ENCODE measurements at regions not wholly inside any gene's neighbourhood (a gene's known extent, or its start where the extent isn't known, plus 50 kb on each side); places are given as distances from the start of the nearest gene placed in this dataset.

- TF ChIP-seq POLR2AphosphoS5 (IDR thresholded peaks at IDR 0.05; ENCODE audit: low read depth) (no peak), GABPA (IDR thresholded peaks at IDR 0.05; ENCODE audit: low read depth) (no peak), SPI1 (IDR thresholded peaks at IDR 0.05; ENCODE audit: borderline replicate concordance, low read depth) (no peak)
- TF ChIP-seq, protein P1, sequence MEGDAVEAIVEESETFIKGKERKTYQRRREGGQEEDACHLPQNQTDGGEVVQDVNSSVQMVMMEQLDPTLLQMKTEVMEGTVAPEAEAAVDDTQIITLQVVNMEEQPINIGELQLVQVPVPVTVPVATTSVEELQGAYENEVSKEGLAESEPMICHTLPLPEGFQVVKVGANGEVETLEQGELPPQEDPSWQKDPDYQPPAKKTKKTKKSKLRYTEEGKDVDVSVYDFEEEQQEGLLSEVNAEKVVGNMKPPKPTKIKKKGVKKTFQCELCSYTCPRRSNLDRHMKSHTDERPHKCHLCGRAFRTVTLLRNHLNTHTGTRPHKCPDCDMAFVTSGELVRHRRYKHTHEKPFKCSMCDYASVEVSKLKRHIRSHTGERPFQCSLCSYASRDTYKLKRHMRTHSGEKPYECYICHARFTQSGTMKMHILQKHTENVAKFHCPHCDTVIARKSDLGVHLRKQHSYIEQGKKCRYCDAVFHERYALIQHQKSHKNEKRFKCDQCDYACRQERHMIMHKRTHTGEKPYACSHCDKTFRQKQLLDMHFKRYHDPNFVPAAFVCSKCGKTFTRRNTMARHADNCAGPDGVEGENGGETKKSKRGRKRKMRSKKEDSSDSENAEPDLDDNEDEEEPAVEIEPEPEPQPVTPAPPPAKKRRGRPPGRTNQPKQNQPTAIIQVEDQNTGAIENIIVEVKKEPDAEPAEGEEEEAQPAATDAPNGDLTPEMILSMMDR (IDR thresholded peaks at IDR 0.05; ENCODE audit: insufficient read depth, low read length): no peak
- TF ChIP-seq, protein P2, sequence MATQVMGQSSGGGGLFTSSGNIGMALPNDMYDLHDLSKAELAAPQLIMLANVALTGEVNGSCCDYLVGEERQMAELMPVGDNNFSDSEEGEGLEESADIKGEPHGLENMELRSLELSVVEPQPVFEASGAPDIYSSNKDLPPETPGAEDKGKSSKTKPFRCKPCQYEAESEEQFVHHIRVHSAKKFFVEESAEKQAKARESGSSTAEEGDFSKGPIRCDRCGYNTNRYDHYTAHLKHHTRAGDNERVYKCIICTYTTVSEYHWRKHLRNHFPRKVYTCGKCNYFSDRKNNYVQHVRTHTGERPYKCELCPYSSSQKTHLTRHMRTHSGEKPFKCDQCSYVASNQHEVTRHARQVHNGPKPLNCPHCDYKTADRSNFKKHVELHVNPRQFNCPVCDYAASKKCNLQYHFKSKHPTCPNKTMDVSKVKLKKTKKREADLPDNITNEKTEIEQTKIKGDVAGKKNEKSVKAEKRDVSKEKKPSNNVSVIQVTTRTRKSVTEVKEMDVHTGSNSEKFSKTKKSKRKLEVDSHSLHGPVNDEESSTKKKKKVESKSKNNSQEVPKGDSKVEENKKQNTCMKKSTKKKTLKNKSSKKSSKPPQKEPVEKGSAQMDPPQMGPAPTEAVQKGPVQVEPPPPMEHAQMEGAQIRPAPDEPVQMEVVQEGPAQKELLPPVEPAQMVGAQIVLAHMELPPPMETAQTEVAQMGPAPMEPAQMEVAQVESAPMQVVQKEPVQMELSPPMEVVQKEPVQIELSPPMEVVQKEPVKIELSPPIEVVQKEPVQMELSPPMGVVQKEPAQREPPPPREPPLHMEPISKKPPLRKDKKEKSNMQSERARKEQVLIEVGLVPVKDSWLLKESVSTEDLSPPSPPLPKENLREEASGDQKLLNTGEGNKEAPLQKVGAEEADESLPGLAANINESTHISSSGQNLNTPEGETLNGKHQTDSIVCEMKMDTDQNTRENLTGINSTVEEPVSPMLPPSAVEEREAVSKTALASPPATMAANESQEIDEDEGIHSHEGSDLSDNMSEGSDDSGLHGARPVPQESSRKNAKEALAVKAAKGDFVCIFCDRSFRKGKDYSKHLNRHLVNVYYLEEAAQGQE (IDR thresholded peaks at IDR 0.05; ENCODE audit: insufficient replicate concordance, low read depth): no peak
- no peak for DNase-seq (ENCODE audit: low read depth in 1 of 2, low spot score in 1 of 2)
- H3K27ac ChIP-seq (replicated peaks): no peak overlapping the region
- peaks cover 3% of the 10 kb centered on the region for H3K27me3 ChIP-seq (ENCODE audit: insufficient read depth, poor library complexity, severe bottlenecking)
- H3K4me3 ChIP-seq (replicated peaks; ENCODE audit: insufficient read depth, low read length): no peak overlapping the region
Measured at GRCh38 chr11:72519220-72519881, 85.0 kb upstream of the CLPB start.

GRCh38 chr11:72514331-72514730, 80.0 kb upstream of the CLPB start:
- no peak for DNase-seq (ENCODE audit: low read depth in 1 of 2, low spot score in 1 of 2)
- TF ChIP-seq, protein P1 (IDR thresholded peaks at IDR 0.05; ENCODE audit: insufficient read depth, low read length): no peak
- TF ChIP-seq, protein P2 (IDR thresholded peaks at IDR 0.05; ENCODE audit: insufficient replicate concordance, low read depth): no peak
- TF ChIP-seq GABPA (IDR thresholded peaks at IDR 0.05; ENCODE audit: low read depth): no peak
- TF ChIP-seq POLR2AphosphoS5 (IDR thresholded peaks at IDR 0.05; ENCODE audit: low read depth): no peak
- no peak for TF ChIP-seq SPI1 (IDR thresholded peaks at IDR 0.05; ENCODE audit: borderline replicate concordance, low read depth)
- Histone ChIP-seq H3K27ac (replicated peaks) (no peak overlapping the region), H3K27me3 (ENCODE audit: insufficient read depth, poor library complexity, severe bottlenecking) (peaks cover 3% of the 10 kb centered on the region), H3K4me3 (replicated peaks; ENCODE audit: insufficient read depth, low read length) (no peak overlapping the region)

DNA sequence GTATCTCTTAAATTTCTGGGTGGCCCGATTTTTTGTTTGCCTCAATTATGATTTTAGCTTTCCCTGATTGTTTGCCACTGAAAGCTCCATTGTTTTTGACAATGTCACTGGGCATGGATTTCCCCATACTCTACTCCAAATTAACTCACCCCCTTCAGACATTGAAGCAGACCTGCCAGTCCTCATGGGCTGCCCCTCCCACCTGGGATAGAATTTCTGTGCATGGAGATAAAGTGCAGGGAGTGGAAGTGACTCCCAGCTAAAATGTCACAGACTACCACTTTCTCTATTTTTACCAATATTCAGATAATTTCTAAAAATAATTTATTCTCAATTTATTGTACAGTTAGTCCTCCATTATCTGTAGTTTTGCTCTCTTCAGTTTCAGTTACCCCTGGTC, 79.1 kb upstream of the CLPB start:
- TF ChIP-seq SPI1 (IDR thresholded peaks at IDR 0.05; ENCODE audit: borderline replicate concordance, low read depth) (no peak), POLR2AphosphoS5 (IDR thresholded peaks at IDR 0.05; ENCODE audit: low read depth) (no peak), GABPA (IDR thresholded peaks at IDR 0.05; ENCODE audit: low read depth) (no peak)
- TF ChIP-seq, protein P2 (IDR thresholded peaks at IDR 0.05; ENCODE audit: insufficient replicate concordance, low read depth): no peak
- TF ChIP-seq, protein P1 (IDR thresholded peaks at IDR 0.05; ENCODE audit: insufficient read depth, low read length): no peak

More for the DNA sequence above, 79.1 kb upstream of the CLPB start:
- H3K27ac ChIP-seq (replicated peaks): no peak overlapping the region
- no peak for DNase-seq (ENCODE audit: low read depth in 1 of 2, low spot score in 1 of 2)
- no peak overlapping the region for H3K4me3 ChIP-seq (replicated peaks; ENCODE audit: insufficient read depth, low read length)
- peaks cover 3% of the 10 kb centered on the region for H3K27me3 ChIP-seq (ENCODE audit: insufficient read depth, poor library complexity, severe bottlenecking)
